ENCODE measurements at regions not wholly inside any gene's neighbourhood (a gene's known extent, or its start where the extent isn't known, plus 50 kb on each side); places are given as distances from the start of the nearest gene placed in this dataset.

GRCh38 chr5:2000591-2000990, 117.9 kb upstream of the IRX4 start:
- TF ChIP-seq CTCF (conservative IDR thresholded peaks at IDR 0.05; ENCODE audit: low read depth in 2 of 2) = no peak
- TF ChIP-seq REST (IDR thresholded peaks at IDR 0.05; ENCODE audit: unreplicated experiment) = no peak
- TF ChIP-seq POLR2AphosphoS5 (IDR thresholded peaks at IDR 0.05; ENCODE audit: low read depth) = no peak
- no peak for TF ChIP-seq STAT1 (IDR thresholded peaks at IDR 0.05; ENCODE audit: unreplicated experiment)
- no peak for TF ChIP-seq EZH2 (IDR thresholded peaks at IDR 0.05; ENCODE audit: low read depth, unreplicated experiment)
- TF ChIP-seq, protein P1, sequence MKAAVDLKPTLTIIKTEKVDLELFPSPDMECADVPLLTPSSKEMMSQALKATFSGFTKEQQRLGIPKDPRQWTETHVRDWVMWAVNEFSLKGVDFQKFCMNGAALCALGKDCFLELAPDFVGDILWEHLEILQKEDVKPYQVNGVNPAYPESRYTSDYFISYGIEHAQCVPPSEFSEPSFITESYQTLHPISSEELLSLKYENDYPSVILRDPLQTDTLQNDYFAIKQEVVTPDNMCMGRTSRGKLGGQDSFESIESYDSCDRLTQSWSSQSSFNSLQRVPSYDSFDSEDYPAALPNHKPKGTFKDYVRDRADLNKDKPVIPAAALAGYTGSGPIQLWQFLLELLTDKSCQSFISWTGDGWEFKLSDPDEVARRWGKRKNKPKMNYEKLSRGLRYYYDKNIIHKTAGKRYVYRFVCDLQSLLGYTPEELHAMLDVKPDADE (IDR thresholded peaks at IDR 0.05) = no peak
- TF ChIP-seq CREB1 (CRISPR knock-in tag; IDR thresholded peaks at IDR 0.05; ENCODE audit: low read depth) = no peak
- TF ChIP-seq JUNB (IDR thresholded peaks at IDR 0.05; ENCODE audit: unreplicated experiment) = no peak
- no peak for TF ChIP-seq ZNF331 (CRISPR knock-in tag; IDR thresholded peaks at IDR 0.05; ENCODE audit: low read depth)
- TF ChIP-seq EZH2phosphoT487 (IDR thresholded peaks at IDR 0.05; ENCODE audit: unreplicated experiment) = no peak
- TF ChIP-seq ZNF114 (CRISPR knock-in tag; IDR thresholded peaks at IDR 0.05) = no peak
- TF ChIP-seq NANOG (IDR thresholded peaks at IDR 0.05; ENCODE audit: borderline replicate concordance) = no peak
- TF ChIP-seq, protein P2, sequence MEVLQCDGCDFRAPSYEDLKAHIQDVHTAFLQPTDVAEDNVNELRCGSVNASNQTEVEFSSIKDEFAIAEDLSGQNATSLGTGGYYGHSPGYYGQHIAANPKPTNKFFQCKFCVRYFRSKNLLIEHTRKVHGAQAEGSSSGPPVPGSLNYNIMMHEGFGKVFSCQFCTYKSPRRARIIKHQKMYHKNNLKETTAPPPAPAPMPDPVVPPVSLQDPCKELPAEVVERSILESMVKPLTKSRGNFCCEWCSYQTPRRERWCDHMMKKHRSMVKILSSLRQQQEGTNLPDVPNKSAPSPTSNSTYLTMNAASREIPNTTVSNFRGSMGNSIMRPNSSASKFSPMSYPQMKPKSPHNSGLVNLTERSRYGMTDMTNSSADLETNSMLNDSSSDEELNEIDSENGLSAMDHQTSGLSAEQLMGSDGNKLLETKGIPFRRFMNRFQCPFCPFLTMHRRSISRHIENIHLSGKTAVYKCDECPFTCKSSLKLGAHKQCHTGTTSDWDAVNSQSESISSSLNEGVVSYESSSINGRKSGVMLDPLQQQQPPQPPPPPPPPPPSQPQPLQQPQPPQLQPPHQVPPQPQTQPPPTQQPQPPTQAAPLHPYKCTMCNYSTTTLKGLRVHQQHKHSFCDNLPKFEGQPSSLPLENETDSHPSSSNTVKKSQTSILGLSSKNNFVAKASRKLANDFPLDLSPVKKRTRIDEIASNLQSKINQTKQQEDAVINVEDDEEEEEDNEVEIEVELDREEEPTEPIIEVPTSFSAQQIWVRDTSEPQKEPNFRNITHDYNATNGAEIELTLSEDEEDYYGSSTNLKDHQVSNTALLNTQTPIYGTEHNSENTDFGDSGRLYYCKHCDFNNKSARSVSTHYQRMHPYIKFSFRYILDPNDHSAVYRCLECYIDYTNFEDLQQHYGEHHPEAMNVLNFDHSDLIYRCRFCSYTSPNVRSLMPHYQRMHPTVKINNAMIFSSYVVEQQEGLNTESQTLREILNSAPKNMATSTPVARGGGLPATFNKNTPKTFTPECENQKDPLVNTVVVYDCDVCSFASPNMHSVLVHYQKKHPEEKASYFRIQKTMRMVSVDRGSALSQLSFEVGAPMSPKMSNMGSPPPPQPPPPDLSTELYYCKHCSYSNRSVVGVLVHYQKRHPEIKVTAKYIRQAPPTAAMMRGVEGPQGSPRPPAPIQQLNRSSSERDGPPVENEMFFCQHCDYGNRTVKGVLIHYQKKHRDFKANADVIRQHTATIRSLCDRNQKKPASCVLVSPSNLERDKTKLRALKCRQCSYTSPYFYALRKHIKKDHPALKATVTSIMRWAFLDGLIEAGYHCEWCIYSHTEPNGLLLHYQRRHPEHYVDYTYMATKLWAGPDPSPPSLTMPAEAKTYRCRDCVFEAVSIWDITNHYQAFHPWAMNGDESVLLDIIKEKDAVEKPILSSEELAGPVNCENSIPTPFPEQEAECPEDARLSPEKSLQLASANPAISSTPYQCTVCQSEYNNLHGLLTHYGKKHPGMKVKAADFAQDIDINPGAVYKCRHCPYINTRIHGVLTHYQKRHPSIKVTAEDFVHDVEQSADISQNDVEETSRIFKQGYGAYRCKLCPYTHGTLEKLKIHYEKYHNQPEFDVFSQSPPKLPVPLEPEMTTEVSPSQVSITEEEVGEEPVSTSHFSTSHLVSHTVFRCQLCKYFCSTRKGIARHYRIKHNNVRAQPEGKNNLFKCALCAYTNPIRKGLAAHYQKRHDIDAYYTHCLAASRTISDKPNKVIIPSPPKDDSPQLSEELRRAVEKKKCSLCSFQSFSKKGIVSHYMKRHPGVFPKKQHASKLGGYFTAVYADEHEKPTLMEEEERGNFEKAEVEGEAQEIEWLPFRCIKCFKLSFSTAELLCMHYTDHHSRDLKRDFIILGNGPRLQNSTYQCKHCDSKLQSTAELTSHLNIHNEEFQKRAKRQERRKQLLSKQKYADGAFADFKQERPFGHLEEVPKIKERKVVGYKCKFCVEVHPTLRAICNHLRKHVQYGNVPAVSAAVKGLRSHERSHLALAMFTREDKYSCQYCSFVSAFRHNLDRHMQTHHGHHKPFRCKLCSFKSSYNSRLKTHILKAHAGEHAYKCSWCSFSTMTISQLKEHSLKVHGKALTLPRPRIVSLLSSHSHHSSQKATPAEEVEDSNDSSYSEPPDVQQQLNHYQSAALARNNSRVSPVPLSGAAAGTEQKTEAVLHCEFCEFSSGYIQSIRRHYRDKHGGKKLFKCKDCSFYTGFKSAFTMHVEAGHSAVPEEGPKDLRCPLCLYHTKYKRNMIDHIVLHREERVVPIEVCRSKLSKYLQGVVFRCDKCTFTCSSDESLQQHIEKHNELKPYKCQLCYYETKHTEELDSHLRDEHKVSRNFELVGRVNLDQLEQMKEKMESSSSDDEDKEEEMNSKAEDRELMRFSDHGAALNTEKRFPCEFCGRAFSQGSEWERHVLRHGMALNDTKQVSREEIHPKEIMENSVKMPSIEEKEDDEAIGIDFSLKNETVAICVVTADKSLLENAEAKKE (CRISPR knock-in tag; IDR thresholded peaks at IDR 0.05) = no peak

Data from GM23338 (cell line).